ENCODE measurements at regions not wholly inside any gene's neighbourhood (a gene's known extent, or its start where the extent isn't known, plus 50 kb on each side); places are given as distances from the start of the nearest gene placed in this dataset.

- TF ChIP-seq CTCF (conservative IDR thresholded peaks at IDR 0.05 in 1 of 2, IDR thresholded peaks at IDR 0.05 in 1 of 2; ENCODE audit: extremely low read depth in 1 of 2, insufficient read depth in 1 of 2, low read depth in 1 of 2, low read length in 2 of 2): no peak
- no peak for TF ChIP-seq EZH2 (IDR thresholded peaks at IDR 0.05; ENCODE audit: borderline replicate concordance, low read length)
These were observed 83.0 kb upstream of the SULF2 start for GRCh38 chr20:47868236-47868635.

Measured in mammary epithelial cell (primary cell).